GM12878 (cell line): ENCODE measurements at regions not wholly inside any gene's neighbourhood (a gene's known extent, or its start where the extent isn't known, plus 50 kb on each side); places are given as distances from the start of the nearest gene placed in this dataset.

Experiments used
- ATF2 ChIP-seq: IDR thresholded peaks from 2 replicates; pipeline ENCODE4 v1.6.1; 2012; ENCODE audit warnings: low read length, inconsistent platforms
- CTCF ChIP-seq, 3 experiments: IDR thresholded peaks in 2 of 3; conservative IDR thresholded peaks in 1 of 3; 2 replicates each; pipeline ENCODE4 v1.5.1; 2011; ENCODE audit warnings: low read depth in 3 of 3, low read length in 3 of 3, mild to moderate bottlenecking in 3 of 3, control low read depth in 2 of 3, moderate library complexity in 2 of 3, inconsistent platforms in 1 of 3, mixed read lengths in 1 of 3; ENCODE audit not compliant: control insufficient read depth in 2 of 3, insufficient read depth in 1 of 3; ENCODE audit errors: extremely low read depth in 1 of 3
- ETV6 ChIP-seq, 2 experiments: fragments of 450-650 bp in 1 of 2; IDR thresholded peaks in 1 of 2; conservative IDR thresholded peaks in 1 of 2; 2 replicates each; pipeline ENCODE4 v1.6.1; 2014; ENCODE audit warnings: antibody characterized with exemption in 1 of 2, borderline replicate concordance in 1 of 2, low read depth in 1 of 2, mild to moderate bottlenecking in 1 of 2, moderate library complexity in 1 of 2
- EZH2 ChIP-seq: IDR thresholded peaks from 2 replicates; pipeline ENCODE4 v1.6.1; 2012; ENCODE audit warnings: low read depth, mild to moderate bottlenecking, control low read depth, inconsistent platforms, low read length, borderline replicate concordance; ENCODE audit not compliant: control insufficient read depth
- KDM1A ChIP-seq: fragments of 200-600 bp; sonication (generic); IDR thresholded peaks from 2 replicates; pipeline ENCODE4 v1.6.1; 2016; ENCODE audit warnings: borderline replicate concordance
- MAX ChIP-seq: IDR thresholded peaks from 2 replicates; pipeline ENCODE4 v1.6.1; 2012; ENCODE audit warnings: low read depth, low read length, improper control_type of control experiment
- NR2C1 ChIP-seq: fragments of 450-650 bp; IDR thresholded peaks from 2 replicates; pipeline ENCODE4 v1.6.1; 2017; ENCODE audit warnings: antibody characterized with exemption, mild to moderate bottlenecking, moderate library complexity
- ZNF384 ChIP-seq: IDR thresholded peaks from 2 replicates; pipeline ENCODE4 v1.6.1; 2012; ENCODE audit warnings: low read depth, mild to moderate bottlenecking, low read length, improper control_type of control experiment, borderline replicate concordance

- TF ChIP-seq KDM1A, result no peak
- TF ChIP-seq NR2C1, result no peak
- TF ChIP-seq ETV6 (conservative IDR thresholded peaks at IDR 0.05 in 1 of 2, IDR thresholded peaks at IDR 0.05 in 1 of 2; ENCODE audit: borderline replicate concordance in 1 of 2, low read depth in 1 of 2), result no peak
- no peak for TF ChIP-seq ZNF384
- no peak for TF ChIP-seq CTCF (IDR thresholded peaks at IDR 0.05 in 2 of 3, conservative IDR thresholded peaks at IDR 0.05 in 1 of 3; ENCODE audit: control insufficient read depth in 2 of 3, extremely low read depth in 1 of 3, insufficient read depth in 1 of 3, low read depth in 3 of 3, low read length in 3 of 3)
- TF ChIP-seq ATF2, result no peak
- TF ChIP-seq MAX, result no peak
- no peak for TF ChIP-seq EZH2
These were observed 111.4 kb upstream of the LRRTM4 start for GRCh38 chr2:77633601-77634000.
